VCaP (cell line): ENCODE measurements at regions not wholly inside any gene's neighbourhood (a gene's known extent, or its start where the extent isn't known, plus 50 kb on each side); places are given as distances from the start of the nearest gene placed in this dataset.
"Not testable (repeated sequence)": the region's sequence is repeated elsewhere in the genome, so short reads cannot be mapped to it uniquely, and the experiment has no call there.

Source experiments
- H3K27ac ChIP-seq: fragments of 450-650 bp; 2 replicates; pipeline ENCODE4 v1.5.1; 2017
- TF ChIP-seq, protein P1 (sequence below): fragments of 450-650 bp; conservative IDR thresholded peaks from 2 replicates; pipeline ENCODE4 v1.5.1; 2017; ENCODE audit warnings: mild to moderate bottlenecking, moderate library complexity

DNA sequence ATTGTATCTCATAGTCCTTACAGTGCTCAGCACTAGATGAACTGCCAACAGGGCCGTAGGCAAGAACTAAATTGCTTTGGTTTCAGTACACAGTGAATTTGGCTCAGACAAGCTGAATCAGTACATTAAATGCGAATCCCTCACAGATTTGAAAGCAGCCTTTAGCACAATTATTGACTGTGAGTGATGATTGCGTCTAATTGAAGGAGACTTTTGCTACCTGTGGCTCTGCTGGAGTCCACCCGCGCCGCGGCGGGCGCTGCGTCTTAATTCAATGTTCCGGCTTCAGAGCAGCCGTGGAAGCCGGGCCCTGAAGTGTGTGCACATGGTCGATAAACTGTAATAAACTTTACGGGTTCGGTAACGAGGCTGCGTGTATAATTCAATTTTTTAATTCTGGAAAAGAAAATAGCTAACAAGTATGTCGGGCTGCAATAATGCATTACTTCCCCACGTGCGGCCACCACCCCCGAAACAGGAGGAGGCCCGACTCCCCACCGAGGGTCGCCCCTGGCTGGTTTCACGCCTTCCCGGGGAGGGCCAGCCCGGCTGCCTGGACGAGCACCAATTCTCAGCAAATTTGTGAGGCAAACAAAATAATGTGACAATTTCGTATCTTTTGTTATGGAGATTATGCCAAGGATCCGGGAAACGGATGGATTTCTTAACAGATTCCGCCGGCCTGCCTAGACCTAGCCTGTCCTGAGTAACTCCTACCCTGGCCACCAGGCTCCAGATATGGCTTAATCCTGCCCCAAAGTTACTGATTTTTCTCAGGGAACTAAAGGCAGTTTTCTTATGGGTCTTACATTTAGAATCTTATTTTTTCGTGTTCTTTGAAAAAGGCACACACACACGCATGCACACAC lies 269.4 kb upstream of the IRX1 start:
- H3K27ac ChIP-seq = peak overlapping the region; percentile 57
- TF ChIP-seq, protein P1, sequence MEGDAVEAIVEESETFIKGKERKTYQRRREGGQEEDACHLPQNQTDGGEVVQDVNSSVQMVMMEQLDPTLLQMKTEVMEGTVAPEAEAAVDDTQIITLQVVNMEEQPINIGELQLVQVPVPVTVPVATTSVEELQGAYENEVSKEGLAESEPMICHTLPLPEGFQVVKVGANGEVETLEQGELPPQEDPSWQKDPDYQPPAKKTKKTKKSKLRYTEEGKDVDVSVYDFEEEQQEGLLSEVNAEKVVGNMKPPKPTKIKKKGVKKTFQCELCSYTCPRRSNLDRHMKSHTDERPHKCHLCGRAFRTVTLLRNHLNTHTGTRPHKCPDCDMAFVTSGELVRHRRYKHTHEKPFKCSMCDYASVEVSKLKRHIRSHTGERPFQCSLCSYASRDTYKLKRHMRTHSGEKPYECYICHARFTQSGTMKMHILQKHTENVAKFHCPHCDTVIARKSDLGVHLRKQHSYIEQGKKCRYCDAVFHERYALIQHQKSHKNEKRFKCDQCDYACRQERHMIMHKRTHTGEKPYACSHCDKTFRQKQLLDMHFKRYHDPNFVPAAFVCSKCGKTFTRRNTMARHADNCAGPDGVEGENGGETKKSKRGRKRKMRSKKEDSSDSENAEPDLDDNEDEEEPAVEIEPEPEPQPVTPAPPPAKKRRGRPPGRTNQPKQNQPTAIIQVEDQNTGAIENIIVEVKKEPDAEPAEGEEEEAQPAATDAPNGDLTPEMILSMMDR = no peak

- peak overlapping the region; percentile 57 for H3K27ac ChIP-seq
- TF ChIP-seq, protein P1 = no peak
These were observed 270.2 kb upstream of the IRX1 start for GRCh38 chr5:3325201-3325971.

- peak overlapping the region; percentile 57 for H3K27ac ChIP-seq
- TF ChIP-seq, protein P1 = no peak
These were observed 271.1 kb upstream of the IRX1 start for GRCh38 chr5:3324421-3325101.

GRCh38 chr5:3323966-3324365 lies 271.7 kb upstream of the IRX1 start:
- H3K27ac ChIP-seq = not testable (repeated sequence)

DNA sequence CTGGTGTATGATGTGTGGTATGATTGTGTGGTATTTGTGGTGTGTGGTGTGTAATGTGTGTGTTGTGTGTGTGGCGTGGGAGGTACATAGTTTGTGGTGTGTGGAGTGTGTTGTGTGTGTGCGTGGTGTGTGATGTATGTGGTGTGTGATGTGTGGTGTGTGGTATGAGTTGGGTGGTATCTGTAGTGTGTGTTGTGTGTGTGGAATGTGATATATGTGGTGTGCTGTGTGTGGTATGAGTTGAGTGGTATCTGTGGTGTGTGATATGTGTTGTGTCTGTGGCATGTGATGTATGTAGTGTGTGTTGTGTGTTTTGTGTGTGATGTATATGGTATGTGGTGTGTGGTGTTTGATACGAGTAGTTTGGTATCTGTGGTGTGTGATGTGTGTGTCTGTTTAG lies 272.5 kb upstream of the IRX1 start:
- TF ChIP-seq, protein P1 = no peak

DNA sequence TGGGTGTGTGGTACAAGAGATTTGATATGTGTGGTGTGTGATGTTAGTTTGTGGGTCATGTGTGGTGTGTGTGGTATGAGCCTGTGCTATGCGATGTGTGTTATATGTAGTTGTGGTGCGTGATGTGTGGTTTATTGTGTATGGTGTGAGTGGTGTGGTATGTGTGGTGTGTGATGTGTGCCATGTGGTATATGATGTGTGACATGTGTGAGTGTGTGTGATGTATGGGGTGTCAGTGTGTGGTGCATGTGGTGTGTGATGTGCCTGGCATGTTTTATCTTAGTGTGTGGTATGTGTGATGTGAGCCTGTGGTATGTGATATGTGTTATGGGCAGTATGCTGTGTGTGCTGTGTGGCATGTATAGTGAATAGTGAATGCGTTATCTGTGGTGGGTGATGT lies 273.0 kb upstream of the IRX1 start:
- TF ChIP-seq, protein P1 = no peak
- no peak overlapping the region for H3K27ac ChIP-seq

More for the DNA sequence above, 272.5 kb upstream of the IRX1 start:
- H3K27ac ChIP-seq = no peak overlapping the region

DNA sequence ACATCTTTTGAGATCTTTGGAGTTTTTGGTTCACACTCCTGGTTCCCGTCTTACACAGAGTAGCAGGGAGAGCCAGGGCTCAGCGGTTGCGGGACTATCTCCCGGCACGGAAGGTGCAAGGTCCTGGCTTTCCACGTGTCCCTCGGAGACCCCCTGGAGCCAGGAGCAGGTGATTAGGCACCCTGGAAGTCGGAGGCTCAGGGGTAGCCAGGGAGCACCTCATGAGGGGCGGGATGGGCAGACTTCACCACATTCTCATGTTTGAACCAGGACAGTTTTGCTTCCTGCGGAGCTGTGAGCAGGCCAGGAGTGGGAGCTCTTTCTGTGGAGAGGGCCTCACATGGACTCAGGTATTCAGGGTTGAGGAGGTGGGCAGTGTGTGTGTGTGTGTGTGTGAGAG lies 273.7 kb upstream of the IRX1 start:
- H3K27ac ChIP-seq = no peak overlapping the region
- TF ChIP-seq, protein P1 = no peak
